GM12892 (cell line): ENCODE measurements at regions not wholly inside any gene's neighbourhood (a gene's known extent, or its start where the extent isn't known, plus 50 kb on each side); places are given as distances from the start of the nearest gene placed in this dataset.
"Not testable (repeated sequence)": the region's sequence is repeated elsewhere in the genome, so short reads cannot be mapped to it uniquely, and the experiment has no call there.

ENCODE experiments used
- DNase-seq: peaks from one replicate; pipeline ENCODE4 v3.0.0; 2011; ENCODE audit not compliant: insufficient read length
- FAIRE-seq: peaks from 2 replicates; lab custom pipeline; 2011; peaks lifted over from hg19 to GRCh38; lab: Jason Lieb, UNC
- POLR2A ChIP-seq: IDR thresholded peaks from 2 replicates; pipeline ENCODE4 v1.6.1; 2011; ENCODE audit warnings: low read depth, low read length, control low read depth
- POLR2AphosphoS5 ChIP-seq: IDR thresholded peaks from 2 replicates; pipeline ENCODE4 v1.6.1; 2011; ENCODE audit warnings: low read depth, low read length, control low read depth
- TAF1 ChIP-seq: IDR thresholded peaks from 2 replicates; pipeline ENCODE4 v1.6.1; 2011; ENCODE audit warnings: low read depth, mild to moderate bottlenecking, control low read depth, low read length, borderline replicate concordance

- TF ChIP-seq POLR2A, result no peak
- TF ChIP-seq POLR2AphosphoS5, result no peak
- TF ChIP-seq TAF1, result no peak
- DNase-seq (no peak), FAIRE-seq (no peak)
Measured at GRCh38 chr4:81348778-81349094, 123.0 kb downstream of the RASGEF1B start.

- FAIRE-seq, result no peak
- TF ChIP-seq POLR2AphosphoS5, result no peak
- TF ChIP-seq POLR2A, result no peak
- no peak for TF ChIP-seq TAF1
- no peak for DNase-seq
Measured at GRCh38 chr4:81348086-81348777, 123.5 kb downstream of the RASGEF1B start.

DNA sequence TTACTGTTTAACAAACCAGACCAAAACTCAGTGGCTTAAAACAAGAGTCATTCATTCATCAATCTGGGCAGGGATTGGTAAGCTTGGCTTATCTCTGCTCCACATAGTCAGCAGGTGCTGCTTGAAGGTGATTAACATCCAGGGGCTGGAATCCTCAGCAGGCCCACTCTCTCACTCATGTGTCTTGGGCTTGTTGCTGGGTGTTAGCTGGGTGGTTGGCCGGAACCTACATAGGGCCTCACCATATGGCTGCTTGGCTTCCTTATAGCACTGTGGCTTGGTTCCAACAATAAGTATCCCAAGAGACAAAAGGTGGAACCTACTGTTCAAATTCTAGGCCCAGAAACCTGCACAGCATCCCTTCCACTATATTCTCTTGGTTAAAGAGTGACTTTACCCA, 125.0 kb downstream of the RASGEF1B start:
- no peak for TF ChIP-seq TAF1
- DNase-seq (no peak), FAIRE-seq (no peak)

DNA sequence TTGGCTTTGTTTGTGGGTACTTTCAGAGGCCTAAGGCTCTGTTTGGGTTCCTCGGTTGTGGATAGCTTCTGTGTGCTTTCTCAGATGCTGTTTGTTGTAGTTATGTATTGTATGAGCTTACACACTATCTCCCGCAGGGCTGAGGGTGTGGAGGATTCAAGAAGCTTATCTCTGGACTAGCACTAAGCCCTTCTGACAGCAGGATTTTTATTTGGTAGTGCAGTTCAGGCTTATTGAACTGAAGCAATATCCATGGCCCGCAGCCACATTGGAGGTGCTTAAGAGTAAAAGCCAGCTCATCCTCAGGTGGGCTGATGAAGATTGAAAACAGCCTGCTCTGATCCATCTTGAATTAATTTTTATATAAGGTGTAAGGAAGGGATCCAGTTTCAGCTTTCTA, 128.2 kb downstream of the RASGEF1B start:
- FAIRE-seq, result no peak
- TF ChIP-seq POLR2AphosphoS5, result no peak
- TF ChIP-seq POLR2A, result no peak
- no peak for TF ChIP-seq TAF1
- no peak for DNase-seq

- TF ChIP-seq POLR2A (no peak), TAF1 (no peak), POLR2AphosphoS5 (no peak)
- no peak for DNase-seq
- FAIRE-seq, result no peak
Measured at GRCh38 chr4:81343046-81343445, 128.0 kb upstream of the PRKG2 start.

DNA sequence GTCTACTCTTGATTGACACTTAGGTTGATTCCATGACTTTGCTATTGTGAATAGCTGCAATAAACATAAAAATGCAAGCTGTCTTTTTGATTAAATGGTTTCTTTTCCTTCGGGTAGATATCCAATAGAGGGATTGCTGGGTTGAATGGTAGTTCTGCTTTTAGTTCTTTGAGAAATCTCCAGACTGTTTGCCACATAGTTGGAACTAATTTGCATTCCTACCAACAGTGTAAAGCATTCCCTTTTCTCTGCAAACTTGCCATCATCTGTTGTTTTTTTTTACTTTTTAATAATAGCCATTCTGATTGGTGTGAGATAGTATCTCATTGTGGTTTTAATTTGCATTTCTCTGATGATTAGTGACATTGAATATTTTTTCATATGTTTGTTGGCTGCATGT, 122.2 kb upstream of the PRKG2 start:
- TF ChIP-seq POLR2AphosphoS5 (no peak), POLR2A (no peak), TAF1 (no peak)
- no peak for DNase-seq
- FAIRE-seq, result no peak

GRCh38 chr4:81335122-81335912, 120.3 kb upstream of the PRKG2 start:
- FAIRE-seq (no peak), DNase-seq (no peak)
- no peak for TF ChIP-seq TAF1
- no peak for TF ChIP-seq POLR2AphosphoS5
- TF ChIP-seq POLR2A, result no peak

DNA sequence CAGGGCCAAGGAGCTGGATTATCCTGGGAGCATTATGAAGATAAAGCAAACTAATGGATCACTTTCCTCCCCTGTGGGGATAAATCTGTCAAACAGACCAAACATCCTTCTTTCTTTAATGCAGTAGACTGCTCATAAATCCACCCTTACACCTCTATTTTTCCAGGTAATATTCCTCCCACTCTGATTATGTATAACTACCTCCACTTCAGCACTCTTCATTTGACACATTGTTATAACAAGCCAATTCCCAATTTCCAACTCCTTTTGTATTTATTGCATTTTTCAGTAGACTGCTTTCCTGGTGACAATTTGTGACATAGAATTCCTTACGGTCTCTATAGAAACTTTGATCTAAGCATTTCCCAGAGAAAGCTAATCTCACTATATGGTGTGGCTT, 115.0 kb upstream of the PRKG2 start:
- DNase-seq (no peak), FAIRE-seq (no peak)
- TF ChIP-seq POLR2A, result no peak
- TF ChIP-seq POLR2AphosphoS5, result no peak
- TF ChIP-seq TAF1, result no peak

DNA sequence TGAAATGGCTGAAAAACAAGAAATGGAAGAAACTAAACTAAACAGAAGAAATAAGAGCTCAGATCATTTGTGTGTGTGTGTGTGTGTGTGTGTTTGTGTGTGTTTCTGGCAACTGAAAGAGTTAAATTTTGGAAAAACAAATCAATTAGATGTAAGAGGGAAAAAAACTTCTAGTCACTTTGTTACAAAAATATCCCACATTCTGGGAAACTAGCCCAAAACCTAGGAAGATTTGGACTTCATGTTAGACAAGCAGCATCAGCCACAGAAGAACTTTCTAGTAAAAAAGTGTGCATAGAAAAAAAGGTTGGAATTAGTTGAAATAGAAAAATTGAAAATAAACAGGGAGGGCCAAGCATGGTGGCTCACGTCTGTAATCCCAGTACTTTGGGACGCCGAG, 111.6 kb upstream of the PRKG2 start:
- FAIRE-seq, result no peak

GRCh38 chr4:81324594-81324993, 109.6 kb upstream of the PRKG2 start:
- FAIRE-seq, DNase-seq: not testable (repeated sequence)

More for the DNA sequence above, 111.6 kb upstream of the PRKG2 start:
- TF ChIP-seq POLR2A (no peak), POLR2AphosphoS5 (no peak), TAF1 (no peak)
- no peak for DNase-seq

- FAIRE-seq (no peak), DNase-seq (no peak)
- no peak for TF ChIP-seq POLR2A
- TF ChIP-seq POLR2AphosphoS5, result no peak
- TF ChIP-seq TAF1, result no peak
Measured at GRCh38 chr4:81319657-81320056, 104.6 kb upstream of the PRKG2 start.

DNA sequence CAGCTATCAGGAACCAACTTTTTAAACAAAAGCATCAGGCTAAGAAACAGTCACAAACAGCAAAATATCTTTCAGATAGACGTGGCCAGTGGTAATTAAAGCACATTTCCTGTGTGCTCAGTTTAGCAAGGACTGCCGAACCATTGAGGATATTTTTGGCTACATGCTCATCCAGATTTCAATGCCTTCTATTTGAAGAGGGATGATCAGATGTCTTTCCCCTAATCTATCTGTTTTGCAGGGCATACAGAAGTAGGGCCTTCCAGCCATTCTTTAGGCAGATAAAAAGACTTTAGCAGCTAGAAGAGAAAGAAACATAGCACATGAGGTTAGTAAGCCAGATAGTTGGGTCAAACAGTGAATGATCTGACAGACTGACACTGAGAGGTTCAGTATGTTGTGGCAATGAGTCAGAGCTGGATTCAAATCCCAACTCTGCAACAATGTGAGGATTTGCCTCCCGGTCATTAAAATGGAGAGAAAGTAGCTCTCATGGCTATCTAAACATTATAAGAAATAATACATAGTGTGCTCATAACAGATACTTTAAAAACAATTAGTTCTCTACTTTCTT, 100.0 kb upstream of the PRKG2 start:
- DNase-seq (no peak), FAIRE-seq (no peak)
- TF ChIP-seq POLR2AphosphoS5, result no peak
- no peak for TF ChIP-seq POLR2A
- no peak for TF ChIP-seq TAF1
